IPS-18c (cell line): ENCODE measurements at regions not wholly inside any gene's neighbourhood (a gene's known extent, or its start where the extent isn't known, plus 50 kb on each side); places are given as distances from the start of the nearest gene placed in this dataset.
"Not testable (repeated sequence)": the region's sequence is repeated elsewhere in the genome, so short reads cannot be mapped to it uniquely, and the experiment has no call there.

ENCODE experiments used
- H3K4me3 ChIP-seq: 2 replicates; pipeline ENCODE4 v1.7.0; 2013; ENCODE audit warnings: low read depth, mild to moderate bottlenecking, low read length, moderate library complexity; ENCODE audit not compliant: insufficient read depth
- H3K9me3 ChIP-seq: one replicate; pipeline ENCODE4 v1.6.1; 2013; ENCODE audit warnings: mild to moderate bottlenecking, low read length, moderate library complexity; ENCODE audit not compliant: control insufficient read depth, insufficient read depth

GRCh38 chr2:8548619-8549150 lies 133.2 kb upstream of the ID2 start:
- H3K9me3 ChIP-seq: no peaks in the 10 kb centered on the region
- no peak overlapping the region for H3K4me3 ChIP-seq

- Histone ChIP-seq H3K4me3 (no peak overlapping the region), H3K9me3 (no peaks in the 10 kb centered on the region)
These were observed 132.5 kb upstream of the ID2 start for GRCh38 chr2:8549273-8549922.

- Histone ChIP-seq H3K9me3 (no peaks in the 10 kb centered on the region), H3K4me3 (no peak overlapping the region)
These were observed 131.9 kb upstream of the ID2 start for GRCh38 chr2:8549942-8550341.

- Histone ChIP-seq H3K9me3 (no peaks in the 10 kb centered on the region), H3K4me3 (no peak overlapping the region)
These were observed 131.4 kb upstream of the ID2 start for GRCh38 chr2:8550481-8550880.

GRCh38 chr2:8550937-8551621 lies 130.8 kb upstream of the ID2 start:
- no peak overlapping the region for H3K4me3 ChIP-seq

GRCh38 chr2:8551622-8552074 lies 130.2 kb upstream of the ID2 start:
- Histone ChIP-seq H3K4me3 (no peak overlapping the region), H3K9me3 (no peaks in the 10 kb centered on the region)

More at GRCh38 chr2:8550937-8551621, 130.8 kb upstream of the ID2 start:
- H3K9me3 ChIP-seq: no peaks in the 10 kb centered on the region

GRCh38 chr2:8552293-8552801 lies 129.5 kb upstream of the ID2 start:
- H3K9me3 ChIP-seq: no peaks in the 10 kb centered on the region
- no peak overlapping the region for H3K4me3 ChIP-seq

GRCh38 chr2:8553643-8554042 lies 128.2 kb upstream of the ID2 start:
- no peak overlapping the region for H3K4me3 ChIP-seq
- H3K9me3 ChIP-seq: peaks cover 2% of the 10 kb centered on the region

- peaks cover 2% of the 10 kb centered on the region for H3K9me3 ChIP-seq
- H3K4me3 ChIP-seq: no peak overlapping the region
These were observed 127.5 kb upstream of the ID2 start for GRCh38 chr2:8554296-8554806.

- H3K9me3 ChIP-seq: peaks cover 2% of the 10 kb centered on the region
These were observed 126.3 kb upstream of the ID2 start for GRCh38 chr2:8555543-8555942.

GRCh38 chr2:8558096-8558495 lies 123.8 kb upstream of the ID2 start:
- H3K9me3 ChIP-seq: peaks cover 2% of the 10 kb centered on the region

More at GRCh38 chr2:8555543-8555942, 126.3 kb upstream of the ID2 start:
- no peak overlapping the region for H3K4me3 ChIP-seq

GRCh38 chr2:8558956-8559355 lies 122.9 kb upstream of the ID2 start:
- Histone ChIP-seq H3K4me3 (no peak overlapping the region), H3K9me3 (peaks cover 2% of the 10 kb centered on the region)

More at GRCh38 chr2:8558096-8558495, 123.8 kb upstream of the ID2 start:
- no peak overlapping the region for H3K4me3 ChIP-seq

GRCh38 chr2:8559805-8560204 lies 122.1 kb upstream of the ID2 start:
- H3K9me3 ChIP-seq: peaks cover 2% of the 10 kb centered on the region
- H3K4me3 ChIP-seq: no peak overlapping the region

GRCh38 chr2:8561692-8562091 lies 120.2 kb upstream of the ID2 start:
- H3K9me3 ChIP-seq, H3K4me3 ChIP-seq: not testable (repeated sequence)

GRCh38 chr2:8563814-8564474 lies 117.9 kb upstream of the ID2 start:
- H3K9me3 ChIP-seq: no peaks in the 10 kb centered on the region
- H3K4me3 ChIP-seq: no peak overlapping the region

- H3K9me3 ChIP-seq: no peaks in the 10 kb centered on the region
- no peak overlapping the region for H3K4me3 ChIP-seq
These were observed 117.4 kb upstream of the ID2 start for GRCh38 chr2:8564475-8564874.

GRCh38 chr2:8565399-8566154 lies 116.3 kb upstream of the ID2 start:
- Histone ChIP-seq H3K4me3 (no peak overlapping the region), H3K9me3 (no peaks in the 10 kb centered on the region)
